HG03159 (cell line): ENCODE measurements at regions not wholly inside any gene's neighbourhood (a gene's known extent, or its start where the extent isn't known, plus 50 kb on each side); places are given as distances from the start of the nearest gene placed in this dataset.

Source experiments
- ATAC-seq: cut with Tn5 transposase; IDR thresholded peaks from one replicate; pipeline ENCODE4 v1.9.1; 2021; ENCODE audit warnings: mild to moderate bottlenecking, moderate library complexity; ENCODE audit not compliant: unreplicated experiment

- no peak for ATAC-seq
These were observed 114.9 kb downstream of the UQCRFS1 start for GRCh38 chr19:29098091-29098490.

GRCh38 chr19:29096896-29097295 is 116.1 kb downstream of the UQCRFS1 start:
- no peak for ATAC-seq

- ATAC-seq = no peak
These were observed 119.4 kb downstream of the UQCRFS1 start for GRCh38 chr19:29093553-29093908.

- no peak for ATAC-seq
These were observed 120.0 kb downstream of the UQCRFS1 start for GRCh38 chr19:29092712-29093552.

GRCh38 chr19:29090783-29091526 is 122.0 kb downstream of the UQCRFS1 start:
- ATAC-seq = no peak

GRCh38 chr19:29089315-29089870 is 123.6 kb downstream of the UQCRFS1 start:
- no peak for ATAC-seq

GRCh38 chr19:29088761-29089160 is 124.2 kb downstream of the UQCRFS1 start:
- no peak for ATAC-seq

GRCh38 chr19:29086646-29087045 is 126.3 kb downstream of the UQCRFS1 start:
- ATAC-seq = no peak

- ATAC-seq = no peak
These were observed 126.8 kb downstream of the UQCRFS1 start for GRCh38 chr19:29086182-29086581.

- no peak for ATAC-seq
These were observed 127.3 kb downstream of the UQCRFS1 start for GRCh38 chr19:29085630-29086029.

GRCh38 chr19:29085206-29085605 is 127.7 kb downstream of the UQCRFS1 start:
- no peak for ATAC-seq

- ATAC-seq = no peak
These were observed 128.7 kb downstream of the UQCRFS1 start for GRCh38 chr19:29084266-29084665.

GRCh38 chr19:29083863-29084262 is 129.1 kb downstream of the UQCRFS1 start:
- no peak for ATAC-seq

- ATAC-seq = no peak
These were observed 133.5 kb downstream of the UQCRFS1 start for GRCh38 chr19:29079356-29080032.

GRCh38 chr19:29076963-29077362 is 136.0 kb downstream of the UQCRFS1 start:
- ATAC-seq = no peak

GRCh38 chr19:29076161-29076560 is 136.8 kb downstream of the UQCRFS1 start:
- no peak for ATAC-seq

- ATAC-seq = no peak
These were observed 137.8 kb downstream of the UQCRFS1 start for GRCh38 chr19:29075149-29075548.

- no peak for ATAC-seq
These were observed 138.4 kb downstream of the UQCRFS1 start for GRCh38 chr19:29074579-29074978.

GRCh38 chr19:29067831-29068230 is 145.1 kb downstream of the UQCRFS1 start:
- no peak for ATAC-seq

- no peak for ATAC-seq
These were observed 150.2 kb downstream of the UQCRFS1 start for GRCh38 chr19:29062475-29063435.
